GOT3 (cell line): ENCODE measurements at regions not wholly inside any gene's neighbourhood (a gene's known extent, or its start where the extent isn't known, plus 50 kb on each side); places are given as distances from the start of the nearest gene placed in this dataset.
"Not testable (repeated sequence)": the region's sequence is repeated elsewhere in the genome, so short reads cannot be mapped to it uniquely, and the experiment has no call there.

ENCODE experiments used
- DNase-seq: peaks from one replicate; lab custom pipeline; 2025; ENCODE audit warnings: mixed read lengths; lab: John Stamatoyannopoulos, UW

GRCh38 chr3:177338697-177339219 lies 141.5 kb upstream of the TBL1XR1 start:
- no peak for DNase-seq

GRCh38 chr3:177339220-177339703 lies 142.0 kb upstream of the TBL1XR1 start:
- DNase-seq: not testable (repeated sequence)

- no peak for DNase-seq
These were observed 143.1 kb upstream of the TBL1XR1 start for GRCh38 chr3:177340243-177340830.

GRCh38 chr3:177341736-177342419 lies 144.6 kb upstream of the TBL1XR1 start:
- no peak for DNase-seq

- DNase-seq: no peak
These were observed 145.9 kb upstream of the TBL1XR1 start for GRCh38 chr3:177343122-177343625.

GRCh38 chr3:177345049-177345972 lies 148.0 kb upstream of the TBL1XR1 start:
- peak; percentile 59 for DNase-seq

- no peak for DNase-seq
These were observed 148.8 kb upstream of the TBL1XR1 start for GRCh38 chr3:177345973-177346503.

GRCh38 chr3:177346878-177347277 lies 149.6 kb upstream of the TBL1XR1 start:
- DNase-seq: no peak

- DNase-seq: no peak
These were observed 150.3 kb upstream of the TBL1XR1 start for GRCh38 chr3:177347611-177348010.

- no peak for DNase-seq
These were observed 151.7 kb upstream of the TBL1XR1 start for GRCh38 chr3:177348974-177349373.

GRCh38 chr3:177349384-177349783 lies 152.1 kb upstream of the TBL1XR1 start:
- DNase-seq: no peak

- no peak for DNase-seq
These were observed 152.8 kb upstream of the TBL1XR1 start for GRCh38 chr3:177350121-177350520.

- DNase-seq: no peak
These were observed 153.9 kb upstream of the TBL1XR1 start for GRCh38 chr3:177351206-177351605.

- no peak for DNase-seq
These were observed 154.5 kb upstream of the TBL1XR1 start for GRCh38 chr3:177351757-177352158.

- DNase-seq: no peak
These were observed 155.1 kb upstream of the TBL1XR1 start for GRCh38 chr3:177352424-177352823.

- DNase-seq: no peak
These were observed 155.9 kb upstream of the TBL1XR1 start for GRCh38 chr3:177353140-177353539.

GRCh38 chr3:177353879-177354278 lies 156.6 kb upstream of the TBL1XR1 start:
- not testable (repeated sequence) for DNase-seq

GRCh38 chr3:177354466-177354865 lies 157.2 kb upstream of the TBL1XR1 start:
- DNase-seq: no peak

- no peak for DNase-seq
These were observed 158.8 kb upstream of the TBL1XR1 start for GRCh38 chr3:177356113-177356512.

GRCh38 chr3:177356952-177357351 lies 159.7 kb upstream of the TBL1XR1 start:
- no peak for DNase-seq

- no peak for DNase-seq
These were observed 160.2 kb upstream of the TBL1XR1 start for GRCh38 chr3:177357352-177358090.
